ENCODE measurements at regions not wholly inside any gene's neighbourhood (a gene's known extent, or its start where the extent isn't known, plus 50 kb on each side); places are given as distances from the start of the nearest gene placed in this dataset.

DNA sequence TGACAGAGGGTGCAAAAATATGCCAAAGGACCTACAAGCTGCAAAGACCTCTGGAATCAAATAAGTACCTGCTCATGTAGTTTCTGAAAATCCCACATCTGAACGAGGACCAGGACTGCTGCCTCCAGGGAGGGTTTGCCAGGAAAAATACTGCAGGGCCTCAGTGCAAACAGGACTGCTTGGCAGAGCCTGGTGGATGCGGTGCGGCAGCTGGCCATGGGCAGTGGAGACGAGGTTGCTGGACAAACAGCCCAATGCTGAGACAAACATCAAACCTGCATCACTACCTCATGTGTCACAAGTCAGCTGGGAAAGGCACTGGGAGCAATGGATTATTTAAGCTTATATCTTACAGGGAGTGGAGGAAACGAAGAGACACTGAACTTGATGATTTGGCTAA lies 238.8 kb downstream of the PAX1 start:
- Histone ChIP-seq H3K4me2 (ENCODE audit: insufficient read depth, insufficient read length, low read length) (no peak overlapping the region), H4K8ac (replicated peaks; ENCODE audit: insufficient read length, low read depth, low read length) (no peak overlapping the region), H3K23me2 (ENCODE audit: insufficient read length, low read depth, low read length, poor library complexity, severe bottlenecking) (no peaks in the 10 kb centered on the region), H3K9ac (ENCODE audit: extremely low read depth, insufficient read length, low read length) (no peak overlapping the region), H3T11ph (ENCODE audit: low read length) (no peak overlapping the region), H2BK120ac (ENCODE audit: low read depth, low read length, poor library complexity, severe bottlenecking) (no peak overlapping the region), H4K20me1 (ENCODE audit: control insufficient read depth, insufficient read depth, insufficient read length) (no peaks in the 10 kb centered on the region), H3K14ac (ENCODE audit: insufficient read depth, low read length) (no peak overlapping the region), H2BK5ac (ENCODE audit: insufficient read length, low read length) (no peak overlapping the region), H3K79me2 (ENCODE audit: insufficient read depth, low read length) (no peaks in the 10 kb centered on the region), H3K27me3 (ENCODE audit: insufficient read depth, low read length) (no peaks in the 10 kb centered on the region), H2BK12ac (ENCODE audit: insufficient read length, low read depth, low read length) (no peak overlapping the region), H3K56ac (ENCODE audit: insufficient read length, low read depth, low read length) (no peak overlapping the region), H3K18ac (ENCODE audit: insufficient read length, low read depth, low read length) (no peak overlapping the region), H2BK15ac (ENCODE audit: low read depth, low read length) (no peak overlapping the region), H3K79me1 (ENCODE audit: insufficient read depth, low read depth, low read length, poor library complexity, severe bottlenecking) (no peaks in the 10 kb centered on the region), H3K4ac (ENCODE audit: low read depth, low read length) (no peak overlapping the region), H2AFZ (ENCODE audit: low read length) (no peak overlapping the region), H3K27ac (ENCODE audit: insufficient read length, low read depth, low read length) (no peak overlapping the region), H2BK20ac (ENCODE audit: low read depth, low read length, poor library complexity, severe bottlenecking) (no peak overlapping the region), H4K5ac (ENCODE audit: insufficient read length, low read depth, low read length) (no peak overlapping the region), H3K4me1 (ENCODE audit: insufficient read depth, low read length) (no peaks in the 10 kb centered on the region), H2AK5ac (ENCODE audit: insufficient read length, low read length) (no peak overlapping the region), H3K9me3 (ENCODE audit: control insufficient read depth, low read depth, low read length) (no peaks in the 10 kb centered on the region), H4K91ac (ENCODE audit: insufficient read length, low read depth, low read length) (no peak overlapping the region), H3K23ac (ENCODE audit: insufficient read length, low read depth, low read length) (no peak overlapping the region)
- DNase-seq, result no peak
- Mint-ChIP-seq H3K27ac (no peak overlapping the region), H3K9me3 (no peaks in the 10 kb centered on the region; a peak in 1 of 5 replicates), H3K4me3 (no peak overlapping the region), H3K36me3 (ENCODE audit: insufficient read depth in 1 of 3, low read depth in 3 of 3) (peaks cover 0 to 3% (median 2%) of the 10 kb centered on the region in 3 experiments; a peak in 3 of 7 replicates), H3K4me1 (peaks cover 0 to 6% of the 10 kb centered on the region in 2 experiments; a peak in 1 of 4 replicates), H3K27me3 (ENCODE audit: low read depth) (peaks cover 2% of the 10 kb centered on the region; the same call in 1 of the 2 replicates)
- WGBS (ENCODE audit: extremely low coverage, insufficient read length, low lambda C conversion rate), result no CpG with 5 or more reads among the region's 5 CpGs
- TF ChIP-seq, protein P1, sequence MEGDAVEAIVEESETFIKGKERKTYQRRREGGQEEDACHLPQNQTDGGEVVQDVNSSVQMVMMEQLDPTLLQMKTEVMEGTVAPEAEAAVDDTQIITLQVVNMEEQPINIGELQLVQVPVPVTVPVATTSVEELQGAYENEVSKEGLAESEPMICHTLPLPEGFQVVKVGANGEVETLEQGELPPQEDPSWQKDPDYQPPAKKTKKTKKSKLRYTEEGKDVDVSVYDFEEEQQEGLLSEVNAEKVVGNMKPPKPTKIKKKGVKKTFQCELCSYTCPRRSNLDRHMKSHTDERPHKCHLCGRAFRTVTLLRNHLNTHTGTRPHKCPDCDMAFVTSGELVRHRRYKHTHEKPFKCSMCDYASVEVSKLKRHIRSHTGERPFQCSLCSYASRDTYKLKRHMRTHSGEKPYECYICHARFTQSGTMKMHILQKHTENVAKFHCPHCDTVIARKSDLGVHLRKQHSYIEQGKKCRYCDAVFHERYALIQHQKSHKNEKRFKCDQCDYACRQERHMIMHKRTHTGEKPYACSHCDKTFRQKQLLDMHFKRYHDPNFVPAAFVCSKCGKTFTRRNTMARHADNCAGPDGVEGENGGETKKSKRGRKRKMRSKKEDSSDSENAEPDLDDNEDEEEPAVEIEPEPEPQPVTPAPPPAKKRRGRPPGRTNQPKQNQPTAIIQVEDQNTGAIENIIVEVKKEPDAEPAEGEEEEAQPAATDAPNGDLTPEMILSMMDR (conservative IDR thresholded peaks at IDR 0.05), result no peak

Measured in H9 (cell line).